ENCODE measurements at regions not wholly inside any gene's neighbourhood (a gene's known extent, or its start where the extent isn't known, plus 50 kb on each side); places are given as distances from the start of the nearest gene placed in this dataset.
A peak's percentile ranks its signal among the peaks of the same experiment; 100 is the strongest.

- Histone ChIP-seq H3K27me3 (ENCODE audit: control insufficient read depth in 3 of 3, insufficient read depth in 3 of 3, low read length in 3 of 3) (no peaks in the 10 kb centered on the region), H3K4me1 (ENCODE audit: control insufficient read depth in 3 of 3, insufficient read depth in 3 of 3, low read length in 3 of 3) (peaks cover 32 to 49% (median 40%) of the 10 kb centered on the region in 3 donors), H3K4me3 (ENCODE audit: low read length in 3 of 3) (no peak overlapping the region), H3K9me3 (ENCODE audit: control insufficient read depth in 3 of 3, low read length in 3 of 3) (no peaks in the 10 kb centered on the region), H3K9ac (ENCODE audit: low read depth in 1 of 3, low read length in 3 of 3) (no peak overlapping the region), H3K36me3 (ENCODE audit: control insufficient read depth in 3 of 3, insufficient read depth in 3 of 3, low read length in 3 of 3) (no peaks in the 10 kb centered on the region), H3K27ac (ENCODE audit: low read depth, low read length) (no peak overlapping the region)
Observed at GRCh38 chr3:194067949-194068362, 68.0 kb upstream of the HES1 start.

GRCh38 chr3:194069421-194070219 is 66.3 kb upstream of the HES1 start:
- H3K9me3 ChIP-seq (ENCODE audit: control insufficient read depth in 3 of 3, low read length in 3 of 3) = no peaks in the 10 kb centered on the region
- no peaks in the 10 kb centered on the region for H3K36me3 ChIP-seq (ENCODE audit: control insufficient read depth in 3 of 3, insufficient read depth in 3 of 3, low read length in 3 of 3)
- peak overlapping the region in 2 of 3 donors; percentile 73 to 77 for H3K4me3 ChIP-seq (ENCODE audit: low read length in 3 of 3)
- no peaks in the 10 kb centered on the region for H3K27me3 ChIP-seq (ENCODE audit: control insufficient read depth in 3 of 3, insufficient read depth in 3 of 3, low read length in 3 of 3)
- peak overlapping the region; percentile 4 to 94 (median 82) for H3K9ac ChIP-seq (ENCODE audit: low read depth in 1 of 3, low read length in 3 of 3)
- peak overlapping the region; percentile 96 for H3K27ac ChIP-seq (ENCODE audit: low read depth, low read length)
- H3K4me1 ChIP-seq (ENCODE audit: control insufficient read depth in 3 of 3, insufficient read depth in 3 of 3, low read length in 3 of 3) = peaks cover 28 to 33% (median 30%) of the 10 kb centered on the region in 3 donors

DNA sequence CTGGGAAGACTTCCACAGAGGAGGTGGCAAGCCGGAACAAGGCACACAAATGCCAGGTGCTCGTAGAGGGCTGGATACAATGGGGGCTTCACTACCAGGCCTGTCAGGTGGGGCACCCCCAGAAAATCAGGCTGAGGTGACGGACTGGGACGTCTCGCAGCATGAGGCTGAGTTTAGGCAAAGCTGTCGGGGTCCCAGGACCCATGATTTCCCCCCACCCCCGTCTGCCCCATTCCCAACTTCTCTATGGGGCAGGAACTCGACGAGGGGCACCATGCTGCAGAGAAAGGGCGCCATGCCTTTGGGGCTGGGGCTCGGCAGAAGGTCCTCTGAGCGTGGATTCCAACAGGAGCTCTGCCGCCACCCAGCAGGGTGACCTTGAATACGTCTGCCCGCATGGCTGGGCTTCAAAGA is 65.7 kb upstream of the HES1 start:
- no peaks in the 10 kb centered on the region for H3K27me3 ChIP-seq (ENCODE audit: control insufficient read depth in 3 of 3, insufficient read depth in 3 of 3, low read length in 3 of 3)
- H3K36me3 ChIP-seq (ENCODE audit: control insufficient read depth in 3 of 3, insufficient read depth in 3 of 3, low read length in 3 of 3) = no peaks in the 10 kb centered on the region
- peak overlapping the region; percentile 96 for H3K27ac ChIP-seq (ENCODE audit: low read depth, low read length)
- peaks cover 22 to 27% (median 26%) of the 10 kb centered on the region in 3 donors for H3K4me1 ChIP-seq (ENCODE audit: control insufficient read depth in 3 of 3, insufficient read depth in 3 of 3, low read length in 3 of 3)
- H3K4me3 ChIP-seq (ENCODE audit: low read length in 3 of 3) = peak overlapping the region; percentile 64 to 77 (median 73)
- H3K9ac ChIP-seq (ENCODE audit: low read depth in 1 of 3, low read length in 3 of 3) = peak overlapping the region; percentile 82 to 94 (median 82)
- no peaks in the 10 kb centered on the region for H3K9me3 ChIP-seq (ENCODE audit: control insufficient read depth in 3 of 3, low read length in 3 of 3)

- Histone ChIP-seq H3K27me3 (ENCODE audit: control insufficient read depth in 3 of 3, insufficient read depth in 3 of 3, low read length in 3 of 3) (no peaks in the 10 kb centered on the region), H3K27ac (ENCODE audit: low read depth, low read length) (peak overlapping the region; percentile 96), H3K9me3 (ENCODE audit: control insufficient read depth in 3 of 3, low read length in 3 of 3) (no peaks in the 10 kb centered on the region), H3K4me1 (ENCODE audit: control insufficient read depth in 3 of 3, insufficient read depth in 3 of 3, low read length in 3 of 3) (peaks cover 16 to 21% (median 21%) of the 10 kb centered on the region in 3 donors), H3K9ac (ENCODE audit: low read depth in 1 of 3, low read length in 3 of 3) (peak overlapping the region; percentile 82 to 94 (median 82)), H3K4me3 (ENCODE audit: low read length in 3 of 3) (peak overlapping the region; percentile 70 to 77 (median 73)), H3K36me3 (ENCODE audit: control insufficient read depth in 3 of 3, insufficient read depth in 3 of 3, low read length in 3 of 3) (no peaks in the 10 kb centered on the region)
Observed at GRCh38 chr3:194070634-194071409, 65.1 kb upstream of the HES1 start.

DNA sequence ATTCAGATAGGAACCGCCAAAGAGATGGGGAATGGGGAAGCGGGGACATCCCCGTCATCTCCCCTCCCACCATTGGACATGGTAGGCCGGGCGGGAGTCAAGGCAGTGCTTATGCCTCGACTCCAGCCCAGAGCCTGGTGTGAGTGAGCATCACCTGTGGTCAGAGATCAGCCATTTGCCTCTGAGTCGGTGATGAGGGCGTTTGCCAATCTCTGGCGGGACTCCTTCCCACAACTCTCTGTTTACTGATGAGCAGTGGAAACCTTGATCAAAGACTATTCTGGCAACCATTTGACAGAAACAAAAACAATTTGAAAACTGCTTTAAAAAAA is 63.9 kb upstream of the HES1 start:
- Histone ChIP-seq H3K4me3 (ENCODE audit: low read length in 3 of 3) (no peak overlapping the region), H3K27ac (ENCODE audit: low read depth, low read length) (no peak overlapping the region), H3K9ac (ENCODE audit: low read depth in 1 of 3, low read length in 3 of 3) (no peak overlapping the region), H3K9me3 (ENCODE audit: control insufficient read depth in 3 of 3, low read length in 3 of 3) (no peaks in the 10 kb centered on the region), H3K36me3 (ENCODE audit: control insufficient read depth in 3 of 3, insufficient read depth in 3 of 3, low read length in 3 of 3) (no peaks in the 10 kb centered on the region), H3K27me3 (ENCODE audit: control insufficient read depth in 3 of 3, insufficient read depth in 3 of 3, low read length in 3 of 3) (no peaks in the 10 kb centered on the region), H3K4me1 (ENCODE audit: control insufficient read depth in 3 of 3, insufficient read depth in 3 of 3, low read length in 3 of 3) (peaks cover 16 to 21% (median 20%) of the 10 kb centered on the region in 3 donors)

DNA sequence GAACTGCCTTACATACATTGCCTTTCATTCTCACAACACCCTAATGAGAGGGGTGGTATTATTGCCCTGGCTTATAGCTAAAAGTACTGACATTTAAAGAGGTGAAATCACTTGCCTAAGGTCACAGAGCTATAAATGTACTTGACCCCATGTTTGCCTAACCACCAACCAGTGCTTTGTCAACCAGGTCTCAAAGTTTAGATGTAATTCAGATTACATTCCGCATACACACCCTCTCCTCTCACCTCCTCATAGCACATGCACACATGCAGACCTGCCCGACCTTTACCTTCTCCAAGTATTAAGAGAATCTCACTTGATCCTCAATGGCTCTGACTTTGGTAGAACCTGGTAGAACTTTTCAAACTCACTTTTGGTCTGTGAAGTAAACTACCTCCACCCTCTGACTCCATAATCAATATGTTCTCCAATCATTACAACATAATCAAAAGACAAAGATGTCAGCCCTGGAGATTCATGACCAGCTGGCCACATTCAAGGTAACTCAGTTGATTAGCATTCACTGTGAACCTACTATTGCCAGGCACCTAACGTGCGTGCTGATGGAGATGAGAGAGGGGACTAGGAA is 63.2 kb upstream of the HES1 start:
- peaks cover 16 to 21% (median 20%) of the 10 kb centered on the region in 3 donors for H3K4me1 ChIP-seq (ENCODE audit: control insufficient read depth in 3 of 3, insufficient read depth in 3 of 3, low read length in 3 of 3)

GRCh38 chr3:194073926-194074325 is 62.0 kb upstream of the HES1 start:
- no peaks in the 10 kb centered on the region for H3K36me3 ChIP-seq (ENCODE audit: control insufficient read depth in 3 of 3, insufficient read depth in 3 of 3, low read length in 3 of 3)
- no peaks in the 10 kb centered on the region for H3K27me3 ChIP-seq (ENCODE audit: control insufficient read depth in 3 of 3, insufficient read depth in 3 of 3, low read length in 3 of 3)
- H3K9ac ChIP-seq (ENCODE audit: low read depth in 1 of 3, low read length in 3 of 3) = no peak overlapping the region

More for the DNA sequence above, 63.2 kb upstream of the HES1 start:
- no peak overlapping the region for H3K27ac ChIP-seq (ENCODE audit: low read depth, low read length)
- no peaks in the 10 kb centered on the region for H3K9me3 ChIP-seq (ENCODE audit: control insufficient read depth in 3 of 3, low read length in 3 of 3)
- no peak overlapping the region for H3K4me3 ChIP-seq (ENCODE audit: low read length in 3 of 3)
- H3K27me3 ChIP-seq (ENCODE audit: control insufficient read depth in 3 of 3, insufficient read depth in 3 of 3, low read length in 3 of 3) = no peaks in the 10 kb centered on the region
- no peaks in the 10 kb centered on the region for H3K36me3 ChIP-seq (ENCODE audit: control insufficient read depth in 3 of 3, insufficient read depth in 3 of 3, low read length in 3 of 3)
- H3K9ac ChIP-seq (ENCODE audit: low read depth in 1 of 3, low read length in 3 of 3) = no peak overlapping the region

GRCh38 chr3:194075088-194075615 is 60.8 kb upstream of the HES1 start:
- Histone ChIP-seq H3K27me3 (ENCODE audit: control insufficient read depth in 3 of 3, insufficient read depth in 3 of 3, low read length in 3 of 3) (no peaks in the 10 kb centered on the region), H3K9ac (ENCODE audit: low read depth in 1 of 3, low read length in 3 of 3) (no peak overlapping the region), H3K27ac (ENCODE audit: low read depth, low read length) (no peak overlapping the region), H3K4me1 (ENCODE audit: control insufficient read depth in 3 of 3, insufficient read depth in 3 of 3, low read length in 3 of 3) (peaks cover 12 to 16% (median 14%) of the 10 kb centered on the region in 3 donors), H3K9me3 (ENCODE audit: control insufficient read depth in 3 of 3, low read length in 3 of 3) (no peaks in the 10 kb centered on the region), H3K4me3 (ENCODE audit: low read length in 3 of 3) (no peak overlapping the region), H3K36me3 (ENCODE audit: control insufficient read depth in 3 of 3, insufficient read depth in 3 of 3, low read length in 3 of 3) (no peaks in the 10 kb centered on the region)

More at GRCh38 chr3:194073926-194074325, 62.0 kb upstream of the HES1 start:
- no peak overlapping the region for H3K27ac ChIP-seq (ENCODE audit: low read depth, low read length)
- H3K9me3 ChIP-seq (ENCODE audit: control insufficient read depth in 3 of 3, low read length in 3 of 3) = no peaks in the 10 kb centered on the region
- no peak overlapping the region for H3K4me3 ChIP-seq (ENCODE audit: low read length in 3 of 3)
- peaks cover 16 to 21% (median 20%) of the 10 kb centered on the region in 3 donors for H3K4me1 ChIP-seq (ENCODE audit: control insufficient read depth in 3 of 3, insufficient read depth in 3 of 3, low read length in 3 of 3)

DNA sequence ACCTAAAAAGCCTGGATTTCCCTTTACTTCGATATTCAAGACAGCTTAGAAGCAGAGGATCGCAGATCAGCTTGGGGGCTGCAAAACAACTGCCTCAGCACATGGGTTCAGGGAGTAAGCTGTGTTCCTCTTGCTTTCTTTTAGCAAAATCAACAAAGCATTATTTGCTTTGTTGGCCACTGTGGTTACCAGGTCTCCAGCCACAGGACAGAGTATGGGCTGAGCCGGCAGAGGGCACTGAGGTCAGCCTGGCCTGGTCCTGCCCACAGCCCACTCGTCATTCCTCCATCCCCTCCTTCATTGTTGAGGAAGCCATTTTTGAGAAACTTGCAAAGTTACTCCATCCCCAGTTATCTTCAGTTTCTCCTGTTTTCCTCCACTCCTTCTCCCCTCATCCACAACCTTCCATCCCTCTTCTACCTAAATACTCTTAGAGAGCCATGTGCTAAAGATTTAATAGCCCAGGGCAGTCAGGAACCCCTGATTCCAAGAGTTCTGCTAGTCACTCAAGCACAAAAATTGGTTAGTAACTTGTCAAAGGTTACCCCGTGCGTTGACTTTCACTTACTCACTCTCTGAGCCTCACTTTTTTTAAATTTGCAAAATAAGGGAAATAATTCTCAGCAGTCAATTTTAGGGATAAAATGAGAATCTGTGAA is 60.0 kb upstream of the HES1 start:
- peaks cover 8 to 10% (median 8%) of the 10 kb centered on the region in 3 donors for H3K4me1 ChIP-seq (ENCODE audit: control insufficient read depth in 3 of 3, insufficient read depth in 3 of 3, low read length in 3 of 3)
- no peaks in the 10 kb centered on the region for H3K27me3 ChIP-seq (ENCODE audit: control insufficient read depth in 3 of 3, insufficient read depth in 3 of 3, low read length in 3 of 3)
- no peak overlapping the region for H3K4me3 ChIP-seq (ENCODE audit: low read length in 3 of 3)
- H3K36me3 ChIP-seq (ENCODE audit: control insufficient read depth in 3 of 3, insufficient read depth in 3 of 3, low read length in 3 of 3) = no peaks in the 10 kb centered on the region
- no peak overlapping the region for H3K27ac ChIP-seq (ENCODE audit: low read depth, low read length)
- no peaks in the 10 kb centered on the region for H3K9me3 ChIP-seq (ENCODE audit: control insufficient read depth in 3 of 3, low read length in 3 of 3)
- no peak overlapping the region for H3K9ac ChIP-seq (ENCODE audit: low read depth in 1 of 3, low read length in 3 of 3)
